ENCODE measurements at regions not wholly inside any gene's neighbourhood (a gene's known extent, or its start where the extent isn't known, plus 50 kb on each side); places are given as distances from the start of the nearest gene placed in this dataset.

- no peak overlapping the region for H2AFZ ChIP-seq (replicated peaks; ENCODE audit: low read length, poor library complexity)
- no peak for TF ChIP-seq ELK1 (IDR thresholded peaks at IDR 0.05; ENCODE audit: borderline replicate concordance, low read depth, low read length)
- no peak for TF ChIP-seq MAZ (IDR thresholded peaks at IDR 0.05; ENCODE audit: borderline replicate concordance, low read depth, low read length)
- no peak for TF ChIP-seq USF2 (IDR thresholded peaks at IDR 0.05; ENCODE audit: low read depth, low read length)
- TF ChIP-seq MXI1 (IDR thresholded peaks at IDR 0.05; ENCODE audit: borderline replicate concordance, low read depth, low read length), result no peak
- TF ChIP-seq RAD21 (IDR thresholded peaks at IDR 0.05; ENCODE audit: low read length), result no peak
- TF ChIP-seq RCOR1 (IDR thresholded peaks at IDR 0.05; ENCODE audit: insufficient replicate concordance, low read length), result no peak
- no peak for TF ChIP-seq RFX5 (IDR thresholded peaks at IDR 0.05; ENCODE audit: low read depth, low read length)
- no peak for TF ChIP-seq NFE2L2 (IDR thresholded peaks at IDR 0.05; ENCODE audit: low read depth, low read length)
- no peak for TF ChIP-seq CHD1 (IDR thresholded peaks at IDR 0.05; ENCODE audit: low read depth, low read length)
- no peaks in the 10 kb centered on the region for H3K36me3 ChIP-seq (ENCODE audit: control insufficient read depth, insufficient read depth, low read length)
- no peak overlapping the region for H3K9ac ChIP-seq (ENCODE audit: low read depth, low read length)
- no peak overlapping the region for H4K8ac ChIP-seq (ENCODE audit: low read depth in 2 of 2, low read length in 2 of 2)
- no TSS peak for BruUV-seq (replicated peaks)
- no peak overlapping the region for H3K4me2 ChIP-seq (ENCODE audit: low read depth, low read length)
- H3K27ac ChIP-seq (ENCODE audit: insufficient read depth, low read length), result no peak overlapping the region
- H3K9me3 ChIP-seq (ENCODE audit: control insufficient read depth, insufficient read depth, low read length), result no peaks in the 10 kb centered on the region
- no peaks in the 10 kb centered on the region for H4K20me1 ChIP-seq (ENCODE audit: insufficient read depth, low read length)
- H3K14ac ChIP-seq (replicated peaks; ENCODE audit: low read depth, low read length), result no peak overlapping the region
- ATAC-seq (ENCODE audit: low read depth) (no peak), DNase-seq (no peak)
- WGBS, 2 experiments (ENCODE audit: extremely low coverage in 2 of 2, insufficient read length in 1 of 2), result 83% methylated on average over 7 of the region's 17 CpGs; no CpG with 5 or more reads in 1 of the 2 experiments
- ChIA-PET POLR2A (ENCODE audit: unreplicated experiment) (no interaction called here), CTCF (no interaction called here)
- H3K4me1 ChIP-seq (ENCODE audit: control insufficient read depth, insufficient read depth, low read length), result no peaks in the 10 kb centered on the region
- in situ Hi-C loops (cut with MboI; ENCODE audit: low sequenced_read_pairs) (no loop called here), intact Hi-C loops (cut with micrococcal nuclease) (no loop called here), dilution Hi-C loops (cut with HindIII; ENCODE audit: low sequenced_read_pairs, unreplicated experiment) (no loop called here)
- no peaks in the 10 kb centered on the region for H3K9me1 ChIP-seq (ENCODE audit: insufficient read depth, low read length)
- H2AK5ac ChIP-seq (ENCODE audit: low read depth, low read length), result no peak overlapping the region
- no peaks in the 10 kb centered on the region for H3K27me3 ChIP-seq (ENCODE audit: control insufficient read depth, insufficient read depth, low read length)
- H2BK120ac ChIP-seq (ENCODE audit: low read depth, low read length), result no peak overlapping the region
- no peak overlapping the region for H2BK15ac ChIP-seq (ENCODE audit: low read depth, low read length)
- H2AK9ac ChIP-seq (replicated peaks; ENCODE audit: low read depth, low read length, poor library complexity), result no peak overlapping the region
- no peak overlapping the region for H3K18ac ChIP-seq (ENCODE audit: low read depth, low read length)
- H2BK20ac ChIP-seq (ENCODE audit: low read depth, low read length), result no peak overlapping the region
- H3K79me1 ChIP-seq (ENCODE audit: low read depth in 1 of 2, low read length in 2 of 2), result no peaks in the 10 kb centered on the region
- no peak overlapping the region for H3K23ac ChIP-seq (ENCODE audit: low read depth, low read length)
- no peak overlapping the region for H3K56ac ChIP-seq (ENCODE audit: extremely low read depth, insufficient read depth, low read length)
- no peak overlapping the region for H4K5ac ChIP-seq (ENCODE audit: low read depth, low read length)
- no peak overlapping the region for H3K4me3 ChIP-seq (ENCODE audit: insufficient read depth, low read depth, low read length)
- H3K4ac ChIP-seq (ENCODE audit: low read depth, low read length), result no peak overlapping the region
- no peak overlapping the region for H2BK5ac ChIP-seq (ENCODE audit: low read depth, low read length, poor library complexity, severe bottlenecking)
- no peak overlapping the region for H4K91ac ChIP-seq (ENCODE audit: insufficient read depth, low read depth, low read length)
Observed at GRCh38 chr13:83136660-83137059, 745.6 kb downstream of the SLITRK1 start.

All from IMR-90 (cell line).